ENCODE measurements at regions not wholly inside any gene's neighbourhood (a gene's known extent, or its start where the extent isn't known, plus 50 kb on each side); places are given as distances from the start of the nearest gene placed in this dataset.
"Not testable (repeated sequence)": the region's sequence is repeated elsewhere in the genome, so short reads cannot be mapped to it uniquely, and the experiment has no call there.

- no peak for FAIRE-seq
These were observed 432.6 kb downstream of the AMY1C start for GRCh38 chr1:104182251-104182650.

GRCh38 chr1:104189207-104189606, 439.5 kb downstream of the AMY1C start:
- FAIRE-seq = no peak

GRCh38 chr1:104190821-104191220, 441.1 kb downstream of the AMY1C start:
- no peak for FAIRE-seq

GRCh38 chr1:104195395-104195794, 445.7 kb downstream of the AMY1C start:
- no peak for FAIRE-seq

GRCh38 chr1:104196136-104196535, 446.4 kb downstream of the AMY1C start:
- no peak for FAIRE-seq

- FAIRE-seq = no peak
These were observed 447.8 kb downstream of the AMY1C start for GRCh38 chr1:104197516-104197915.

- FAIRE-seq = no peak
These were observed 462.5 kb downstream of the AMY1C start for GRCh38 chr1:104212239-104212638.

GRCh38 chr1:104217395-104217986, 467.8 kb downstream of the AMY1C start:
- not testable (repeated sequence) for FAIRE-seq

GRCh38 chr1:104229860-104230259, 480.2 kb downstream of the AMY1C start:
- FAIRE-seq = no peak

GRCh38 chr1:104231676-104232075, 482.0 kb downstream of the AMY1C start:
- no peak for FAIRE-seq

GRCh38 chr1:104235141-104235540, 485.4 kb downstream of the AMY1C start:
- FAIRE-seq = no peak

GRCh38 chr1:104238991-104239390, 489.3 kb downstream of the AMY1C start:
- FAIRE-seq = no peak

- no peak for FAIRE-seq
These were observed 498.7 kb downstream of the AMY1C start for GRCh38 chr1:104248385-104248784.

- FAIRE-seq = no peak
These were observed 509.8 kb downstream of the AMY1C start for GRCh38 chr1:104259481-104259880.

GRCh38 chr1:104263110-104263509, 513.4 kb downstream of the AMY1C start:
- not testable (repeated sequence) for FAIRE-seq

- no peak for FAIRE-seq
These were observed 514.8 kb downstream of the AMY1C start for GRCh38 chr1:104264521-104264920.

GRCh38 chr1:104265163-104265562, 515.5 kb downstream of the AMY1C start:
- no peak for FAIRE-seq

GRCh38 chr1:104266612-104267011, 516.9 kb downstream of the AMY1C start:
- FAIRE-seq = no peak

GRCh38 chr1:104288322-104288721, 538.6 kb downstream of the AMY1C start:
- FAIRE-seq = not testable (repeated sequence)

- no peak for FAIRE-seq
These were observed 541.5 kb downstream of the AMY1C start for GRCh38 chr1:104291156-104291555.

- FAIRE-seq = no peak
These were observed 544.6 kb downstream of the AMY1C start for GRCh38 chr1:104294259-104294658.

GRCh38 chr1:104295511-104295910, 545.8 kb downstream of the AMY1C start:
- FAIRE-seq = no peak

- no peak for FAIRE-seq
These were observed 560.0 kb downstream of the AMY1C start for GRCh38 chr1:104309673-104310072.

GRCh38 chr1:104315823-104316222, 566.1 kb downstream of the AMY1C start:
- FAIRE-seq = no peak

GRCh38 chr1:104322131-104322530, 572.4 kb downstream of the AMY1C start:
- no peak for FAIRE-seq

GRCh38 chr1:104329278-104329677, 579.6 kb downstream of the AMY1C start:
- no peak for FAIRE-seq
